ENCODE measurements at regions not wholly inside any gene's neighbourhood (a gene's known extent, or its start where the extent isn't known, plus 50 kb on each side); places are given as distances from the start of the nearest gene placed in this dataset.
"Not testable (repeated sequence)": the region's sequence is repeated elsewhere in the genome, so short reads cannot be mapped to it uniquely, and the experiment has no call there.

DNA sequence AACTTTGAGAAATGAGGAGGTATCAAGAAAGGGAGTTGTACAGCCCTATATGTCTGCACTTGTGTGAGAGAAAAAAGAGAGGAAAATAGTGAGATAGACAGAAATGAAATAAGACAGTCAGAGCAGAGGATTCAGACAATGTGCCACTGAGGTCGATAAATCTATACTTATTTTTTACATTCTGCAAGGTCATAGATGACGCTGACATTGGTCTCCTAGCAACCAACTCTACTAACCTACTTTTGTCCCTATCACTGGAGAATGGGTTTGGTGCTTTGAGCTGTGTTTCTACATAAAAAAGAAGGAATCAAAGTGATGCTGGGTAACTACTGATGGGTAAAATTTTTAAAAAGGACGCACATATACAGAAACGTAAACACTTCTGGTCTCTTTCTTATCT lies 573.3 kb upstream of the RORB start:
- Mint-ChIP-seq H3K9me3 (no peaks in the 10 kb centered on the region), H3K4me3 (no peak overlapping the region), H3K27me3 (ENCODE audit: low read depth) (no peaks in the 10 kb centered on the region), H3K27ac (no peak overlapping the region), H3K4me1 (ENCODE audit: low read depth) (no peaks in the 10 kb centered on the region), H3K36me3 (ENCODE audit: low read depth) (no peaks in the 10 kb centered on the region)

DNA sequence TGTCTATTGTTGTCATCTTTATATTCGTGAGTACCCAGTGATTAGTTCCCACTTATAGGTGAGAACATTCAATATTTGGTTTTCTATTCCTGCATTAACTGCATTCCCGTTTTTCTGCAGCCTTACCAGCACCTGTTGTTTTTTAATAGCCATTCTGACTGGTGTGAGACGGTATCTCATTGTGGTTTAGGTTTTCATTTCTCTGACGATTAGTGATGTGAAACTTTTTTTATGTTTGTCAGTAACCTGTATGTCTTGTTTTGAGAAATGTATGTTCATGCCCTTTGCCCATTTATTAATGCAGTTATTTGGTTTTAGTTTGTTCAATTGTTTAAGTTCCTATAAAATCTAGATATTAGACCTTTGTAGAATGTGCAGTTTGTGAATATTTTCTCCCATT lies 546.0 kb upstream of the RORB start:
- Mint-ChIP-seq H3K9me3 (no peaks in the 10 kb centered on the region), H3K27me3 (ENCODE audit: low read depth) (no peaks in the 10 kb centered on the region), H3K4me1 (ENCODE audit: low read depth) (no peaks in the 10 kb centered on the region), H3K27ac (no peak overlapping the region), H3K4me3 (no peak overlapping the region), H3K36me3 (ENCODE audit: low read depth) (no peaks in the 10 kb centered on the region)

DNA sequence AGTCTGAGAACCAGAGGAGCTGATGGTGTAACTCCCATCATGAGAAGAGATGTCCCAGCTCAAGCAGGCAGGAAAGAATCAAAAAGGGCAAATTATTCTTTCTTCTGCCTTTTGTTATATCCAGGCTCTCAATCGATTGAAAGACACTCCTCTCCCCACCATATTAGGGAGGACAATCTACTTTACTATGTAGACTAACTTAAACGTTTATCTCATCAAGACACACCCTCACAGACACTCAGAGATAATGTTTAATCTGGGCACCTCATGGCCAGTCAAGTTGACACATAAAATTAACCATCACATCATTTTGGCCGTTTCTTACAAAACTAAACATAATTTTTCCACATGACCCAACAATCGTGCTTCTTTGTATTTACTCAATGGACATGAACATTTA lies 534.3 kb upstream of the RORB start:
- Mint-ChIP-seq H3K9me3 (no peaks in the 10 kb centered on the region), H3K36me3 (ENCODE audit: low read depth) (no peaks in the 10 kb centered on the region), H3K27ac (no peak overlapping the region), H3K4me1 (ENCODE audit: low read depth) (no peaks in the 10 kb centered on the region), H3K27me3 (ENCODE audit: low read depth) (no peaks in the 10 kb centered on the region), H3K4me3 (no peak overlapping the region)

DNA sequence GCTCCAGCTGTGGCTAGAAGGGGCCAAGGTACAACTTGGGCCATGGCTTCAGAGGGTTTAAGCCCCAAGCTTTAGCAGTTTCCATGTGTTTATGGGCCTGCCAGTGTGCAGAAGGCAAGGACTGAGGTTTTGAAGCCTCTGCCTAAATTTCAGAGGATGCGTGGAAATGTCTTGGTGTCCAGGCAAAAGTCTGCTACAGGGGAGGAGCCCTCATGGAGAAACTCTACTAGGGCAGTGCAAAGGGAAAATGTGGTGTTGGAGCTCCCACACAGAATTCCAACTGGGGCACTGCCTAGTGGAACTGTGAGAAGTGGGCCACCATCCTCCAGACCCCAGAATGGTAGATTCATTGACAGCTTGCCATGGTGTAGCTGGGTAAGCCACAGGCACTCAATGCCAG lies 527.2 kb upstream of the RORB start:
- no peaks in the 10 kb centered on the region for H3K27me3 Mint-ChIP-seq (ENCODE audit: low read depth)
- no peaks in the 10 kb centered on the region for H3K4me1 Mint-ChIP-seq (ENCODE audit: low read depth)
- H3K27ac Mint-ChIP-seq, result no peak overlapping the region
- H3K4me3 Mint-ChIP-seq, result no peak overlapping the region
- H3K9me3 Mint-ChIP-seq, result peaks cover 7% of the 10 kb centered on the region
- no peaks in the 10 kb centered on the region for H3K36me3 Mint-ChIP-seq (ENCODE audit: low read depth)

DNA sequence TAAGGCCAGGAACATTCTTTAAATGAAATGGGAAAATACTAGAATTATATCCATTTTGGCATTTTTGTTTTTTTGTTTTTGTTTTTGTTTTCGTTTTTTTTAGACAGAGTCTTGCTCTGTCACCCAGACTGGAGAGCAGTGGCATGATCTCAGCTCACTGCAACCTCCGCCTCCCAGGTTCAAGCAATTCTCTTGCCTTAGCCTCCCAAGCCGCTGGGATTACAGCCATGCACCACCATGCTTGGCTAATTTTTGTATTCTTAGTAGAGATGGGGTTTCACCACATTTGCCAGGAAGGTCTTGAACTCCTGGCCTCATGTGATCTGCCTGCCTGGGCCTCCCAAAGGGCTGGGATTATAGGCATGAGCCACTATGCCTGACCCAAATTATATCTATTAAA lies 520.7 kb upstream of the RORB start:
- H3K27ac Mint-ChIP-seq; H3K4me3 Mint-ChIP-seq; H3K4me1 Mint-ChIP-seq (ENCODE audit: low read depth); H3K27me3 Mint-ChIP-seq (ENCODE audit: low read depth); H3K36me3 Mint-ChIP-seq (ENCODE audit: low read depth); H3K9me3 Mint-ChIP-seq: not testable (repeated sequence)

DNA sequence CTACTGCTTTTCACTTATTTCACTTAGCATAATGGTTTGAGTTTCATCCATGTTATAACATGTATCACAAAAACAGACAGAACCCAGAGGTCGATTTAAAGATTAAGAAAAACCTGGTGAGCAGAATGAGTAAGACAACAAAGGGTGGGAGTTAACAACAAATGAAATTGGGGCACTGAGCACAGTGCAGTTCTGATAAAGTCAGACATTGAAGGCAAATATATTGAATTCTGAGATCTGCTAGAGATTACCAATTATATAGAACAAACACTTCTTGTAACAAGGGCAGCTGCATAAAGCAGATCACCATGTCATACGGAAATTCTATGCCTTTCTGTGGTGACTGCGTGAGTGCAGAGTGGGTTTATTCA lies 517.3 kb upstream of the RORB start:
- Mint-ChIP-seq H3K4me3 (no peak overlapping the region), H3K27me3 (ENCODE audit: low read depth) (no peaks in the 10 kb centered on the region), H3K4me1 (ENCODE audit: low read depth) (no peaks in the 10 kb centered on the region), H3K36me3 (ENCODE audit: low read depth) (no peaks in the 10 kb centered on the region), H3K9me3 (no peaks in the 10 kb centered on the region), H3K27ac (no peak overlapping the region)

DNA sequence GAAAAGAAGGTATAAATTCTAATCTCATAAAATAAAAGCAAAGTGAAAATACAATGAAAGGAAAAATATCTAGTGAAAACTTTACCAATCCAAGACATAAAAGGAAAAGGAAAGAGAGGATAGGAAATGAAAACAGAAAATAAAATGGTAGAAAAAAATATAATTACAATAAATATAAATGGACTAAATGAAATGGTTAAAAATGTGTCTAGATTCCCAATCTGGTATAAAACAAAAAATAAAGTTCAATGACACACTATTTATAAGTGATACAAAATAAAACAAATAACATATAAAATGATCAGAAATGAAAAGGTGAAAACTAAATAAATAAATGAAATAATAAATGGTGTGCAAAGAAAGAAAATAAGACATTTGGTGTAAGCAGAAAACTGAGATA lies 516.4 kb upstream of the RORB start:
- Mint-ChIP-seq H3K27me3 (ENCODE audit: low read depth) (no peaks in the 10 kb centered on the region), H3K27ac (no peak overlapping the region), H3K4me1 (ENCODE audit: low read depth) (no peaks in the 10 kb centered on the region), H3K4me3 (no peak overlapping the region), H3K9me3 (peaks cover 7% of the 10 kb centered on the region), H3K36me3 (ENCODE audit: low read depth) (no peaks in the 10 kb centered on the region)

DNA sequence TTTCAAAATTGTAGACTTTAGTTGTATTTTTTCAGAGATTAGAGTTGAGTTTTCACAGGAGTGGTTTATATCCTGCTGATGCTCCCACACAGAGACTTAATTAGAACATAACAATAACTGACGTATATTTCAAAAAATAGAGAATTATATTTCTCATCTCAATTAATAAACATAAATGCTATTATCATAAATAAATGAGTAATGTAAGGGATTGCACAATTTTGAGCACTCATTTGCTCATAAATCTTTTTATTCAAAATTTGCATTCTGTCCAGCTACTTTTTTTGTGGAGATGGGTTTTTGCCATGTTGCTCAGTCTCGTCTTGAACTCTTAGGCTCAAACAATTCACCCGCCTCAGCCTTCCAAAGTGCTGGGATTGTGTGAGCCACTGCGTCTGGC lies 515.7 kb upstream of the RORB start:
- Mint-ChIP-seq H3K27ac (no peak overlapping the region), H3K9me3 (peaks cover 14% of the 10 kb centered on the region), H3K36me3 (ENCODE audit: low read depth) (no peaks in the 10 kb centered on the region), H3K4me3 (no peak overlapping the region), H3K4me1 (ENCODE audit: low read depth) (no peaks in the 10 kb centered on the region), H3K27me3 (ENCODE audit: low read depth) (no peaks in the 10 kb centered on the region)

DNA sequence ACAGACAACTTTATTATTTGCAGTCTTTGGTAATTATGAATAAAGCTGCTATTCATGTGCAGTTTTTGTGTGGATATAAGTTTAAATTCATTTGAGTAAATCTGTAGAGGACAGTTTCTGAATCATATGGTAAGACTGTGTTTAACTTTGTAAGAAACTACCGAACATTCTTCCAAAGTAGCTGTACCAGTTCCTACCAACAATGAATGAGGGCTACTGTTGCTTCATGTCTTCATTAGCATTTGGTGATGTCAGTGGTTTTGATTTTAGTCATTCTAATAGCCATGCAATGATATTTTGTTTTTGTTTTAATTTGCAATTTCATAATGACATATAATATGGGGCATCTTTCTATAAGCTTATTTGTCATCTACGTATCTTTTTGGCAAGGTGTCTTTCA lies 501.3 kb upstream of the RORB start:
- Mint-ChIP-seq H3K4me1 (ENCODE audit: low read depth) (no peaks in the 10 kb centered on the region), H3K4me3 (no peak overlapping the region), H3K36me3 (ENCODE audit: low read depth) (no peaks in the 10 kb centered on the region), H3K27me3 (ENCODE audit: low read depth) (no peaks in the 10 kb centered on the region), H3K27ac (no peak overlapping the region), H3K9me3 (peaks cover 8% of the 10 kb centered on the region)

DNA sequence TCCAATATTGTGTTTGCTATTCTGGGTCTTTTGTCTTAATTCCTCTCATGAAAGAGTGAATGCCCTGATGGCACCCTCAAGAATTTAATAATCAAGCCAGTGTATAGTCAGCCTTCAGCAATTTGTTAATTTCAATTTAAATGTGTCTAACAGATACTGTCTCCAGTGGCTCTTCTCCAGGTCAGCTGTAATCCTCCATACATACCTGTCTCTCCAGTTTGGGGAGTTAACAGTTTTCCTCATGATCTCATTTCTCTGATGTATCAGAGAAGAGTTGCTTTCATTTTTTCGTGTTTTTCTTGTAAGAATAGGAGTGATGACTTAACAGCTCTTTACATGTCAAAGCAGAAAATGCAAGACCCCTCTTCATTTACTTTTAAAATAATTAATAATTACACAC lies 500.3 kb upstream of the RORB start:
- peaks cover 8% of the 10 kb centered on the region for H3K9me3 Mint-ChIP-seq
- H3K4me3 Mint-ChIP-seq, result no peak overlapping the region
- H3K36me3 Mint-ChIP-seq (ENCODE audit: low read depth), result no peaks in the 10 kb centered on the region
- no peak overlapping the region for H3K27ac Mint-ChIP-seq
- no peaks in the 10 kb centered on the region for H3K4me1 Mint-ChIP-seq (ENCODE audit: low read depth)
- no peaks in the 10 kb centered on the region for H3K27me3 Mint-ChIP-seq (ENCODE audit: low read depth)

DNA sequence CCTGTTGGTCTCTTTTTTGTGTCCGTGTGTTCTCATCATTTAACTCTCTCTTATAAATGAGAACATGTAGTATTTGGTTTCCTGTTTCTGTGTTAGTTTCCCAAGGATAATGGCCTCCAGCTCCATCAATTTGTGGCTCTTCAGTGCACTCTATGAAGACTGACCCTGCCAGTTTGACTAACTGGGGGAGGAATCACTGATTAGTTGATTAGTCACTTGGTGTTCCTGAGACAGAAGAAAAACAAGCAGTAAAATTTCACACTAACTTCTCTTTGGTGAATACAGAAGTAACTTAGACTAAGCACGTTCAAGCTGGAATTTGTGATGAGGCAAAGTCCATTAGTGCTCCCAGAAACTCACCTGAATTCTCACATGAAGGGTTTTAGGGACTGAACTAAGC lies 495.8 kb upstream of the RORB start:
- Mint-ChIP-seq H3K27me3 (ENCODE audit: low read depth) (no peaks in the 10 kb centered on the region), H3K27ac (no peak overlapping the region), H3K36me3 (ENCODE audit: low read depth) (no peaks in the 10 kb centered on the region), H3K4me1 (ENCODE audit: low read depth) (no peaks in the 10 kb centered on the region), H3K9me3 (peaks cover 5% of the 10 kb centered on the region), H3K4me3 (no peak overlapping the region)

DNA sequence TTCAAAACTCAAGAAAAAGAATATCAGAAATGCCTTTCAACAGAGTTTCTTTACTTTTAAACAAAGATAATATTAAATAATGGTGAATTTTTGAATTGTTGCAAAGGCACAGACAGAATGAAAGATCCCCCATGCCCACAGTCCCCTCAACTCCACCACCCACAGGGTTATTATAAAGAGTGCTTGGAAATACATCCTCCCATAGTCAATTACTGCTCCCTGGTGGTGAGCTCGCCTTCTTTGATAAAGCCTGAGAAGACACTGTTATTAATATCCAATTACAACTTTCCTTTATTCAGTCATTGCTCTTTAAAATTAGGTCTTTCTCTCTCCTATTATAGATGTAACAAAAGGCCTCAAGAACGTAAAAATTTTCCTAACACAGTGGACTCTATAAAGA lies 490.2 kb upstream of the RORB start:
- H3K9me3 Mint-ChIP-seq, result no peaks in the 10 kb centered on the region
- no peak overlapping the region for H3K27ac Mint-ChIP-seq
- no peak overlapping the region for H3K4me3 Mint-ChIP-seq
- no peaks in the 10 kb centered on the region for H3K36me3 Mint-ChIP-seq (ENCODE audit: low read depth)
- no peaks in the 10 kb centered on the region for H3K27me3 Mint-ChIP-seq (ENCODE audit: low read depth)
- H3K4me1 Mint-ChIP-seq (ENCODE audit: low read depth), result no peaks in the 10 kb centered on the region

DNA sequence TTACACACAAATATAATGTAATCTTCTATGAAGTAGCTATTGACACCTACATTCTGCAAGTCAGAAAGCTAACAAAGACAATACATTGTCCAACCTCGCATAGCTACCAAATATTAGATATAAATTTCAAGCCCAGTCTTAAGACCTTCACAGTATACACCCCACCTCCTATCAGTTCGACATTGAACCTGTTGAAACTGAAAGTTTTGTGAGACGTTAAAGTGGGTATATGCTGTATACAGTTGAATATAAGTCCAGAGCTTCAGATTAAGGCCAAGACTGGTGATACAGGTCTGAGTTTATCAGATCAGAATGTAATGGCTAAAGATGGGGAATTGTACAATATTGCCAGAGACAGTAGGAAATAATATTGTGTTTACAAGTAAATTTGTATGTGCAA lies 489.3 kb upstream of the RORB start:
- Mint-ChIP-seq H3K9me3 (no peaks in the 10 kb centered on the region), H3K4me3 (no peak overlapping the region), H3K27me3 (ENCODE audit: low read depth) (no peaks in the 10 kb centered on the region), H3K36me3 (ENCODE audit: low read depth) (no peaks in the 10 kb centered on the region), H3K4me1 (ENCODE audit: low read depth) (no peaks in the 10 kb centered on the region), H3K27ac (no peak overlapping the region)

DNA sequence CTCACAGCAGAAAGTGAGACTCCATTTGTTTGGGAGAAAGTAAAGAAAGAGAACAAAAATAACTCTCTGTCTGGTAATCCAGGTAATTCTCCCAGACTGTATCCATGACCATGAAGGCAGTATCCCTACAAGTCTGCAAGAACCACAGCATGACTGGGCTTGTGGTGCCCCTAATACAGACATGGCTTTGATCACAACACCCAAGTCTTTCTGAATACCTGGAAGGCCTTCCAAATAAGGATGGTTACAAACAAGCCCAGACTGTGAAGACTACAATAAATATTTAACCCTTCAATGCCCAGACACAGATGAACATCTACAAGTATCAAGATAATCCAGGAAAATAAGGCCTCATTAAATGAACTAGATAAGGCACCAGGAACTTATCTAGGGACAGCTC lies 481.1 kb upstream of the RORB start:
- H3K36me3 Mint-ChIP-seq (ENCODE audit: low read depth), result no peaks in the 10 kb centered on the region
- no peak overlapping the region for H3K27ac Mint-ChIP-seq
- no peaks in the 10 kb centered on the region for H3K4me1 Mint-ChIP-seq (ENCODE audit: low read depth)
- no peak overlapping the region for H3K4me3 Mint-ChIP-seq
- H3K27me3 Mint-ChIP-seq (ENCODE audit: low read depth), result no peaks in the 10 kb centered on the region
- no peaks in the 10 kb centered on the region for H3K9me3 Mint-ChIP-seq

DNA sequence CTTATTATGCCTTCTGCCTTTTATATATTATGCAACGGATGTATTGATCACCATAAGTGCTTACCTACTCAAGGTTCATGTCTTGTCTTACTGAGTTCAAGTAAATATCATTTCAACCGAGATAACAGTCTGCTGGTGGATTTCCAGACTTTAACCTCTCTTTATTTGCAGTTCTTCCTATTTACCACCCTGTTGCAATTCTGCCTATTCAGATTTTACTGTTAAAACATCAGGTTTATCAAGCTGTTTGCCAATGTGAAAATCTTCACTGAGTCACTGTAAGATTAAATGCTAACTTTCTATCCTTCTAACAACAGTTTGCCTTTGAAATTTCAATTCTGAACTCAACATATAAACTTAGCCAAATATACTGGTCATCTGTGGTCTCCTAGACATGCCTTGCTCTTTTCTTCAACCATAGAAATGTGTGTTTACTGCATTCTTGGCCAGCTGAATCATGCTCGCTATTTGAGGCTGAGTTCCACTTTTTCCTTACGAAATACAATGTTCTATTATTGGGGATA lies 471.7 kb upstream of the RORB start:
- no peaks in the 10 kb centered on the region for H3K36me3 Mint-ChIP-seq (ENCODE audit: low read depth)
- no peak overlapping the region for H3K27ac Mint-ChIP-seq
- H3K27me3 Mint-ChIP-seq (ENCODE audit: low read depth), result no peaks in the 10 kb centered on the region
- no peak overlapping the region for H3K4me3 Mint-ChIP-seq
- H3K9me3 Mint-ChIP-seq, result no peaks in the 10 kb centered on the region
- H3K4me1 Mint-ChIP-seq (ENCODE audit: low read depth), result no peaks in the 10 kb centered on the region

DNA sequence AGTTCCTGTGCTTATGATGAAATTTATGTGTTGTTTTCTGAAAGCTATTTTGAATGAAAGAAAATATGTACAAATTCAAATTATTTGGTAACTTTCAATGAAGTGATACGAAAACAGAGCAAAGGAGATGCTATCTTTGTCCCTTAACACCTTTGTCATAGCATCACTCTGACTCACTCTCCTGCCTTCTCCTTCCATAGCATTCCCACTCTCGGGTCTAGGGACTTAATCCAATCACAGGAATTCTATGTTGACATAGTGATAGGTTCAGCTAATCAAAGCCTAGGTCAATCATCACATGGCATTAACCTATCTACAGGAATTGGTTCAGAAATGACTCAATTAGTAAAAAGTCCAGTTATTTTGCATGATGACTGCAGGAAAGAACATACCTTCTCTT lies 464.7 kb upstream of the RORB start:
- no peaks in the 10 kb centered on the region for H3K4me1 Mint-ChIP-seq (ENCODE audit: low read depth)
- no peaks in the 10 kb centered on the region for H3K27me3 Mint-ChIP-seq (ENCODE audit: low read depth)
- H3K4me3 Mint-ChIP-seq, result no peak overlapping the region
- no peak overlapping the region for H3K27ac Mint-ChIP-seq
- no peaks in the 10 kb centered on the region for H3K36me3 Mint-ChIP-seq (ENCODE audit: low read depth)
- no peaks in the 10 kb centered on the region for H3K9me3 Mint-ChIP-seq

Data from T-helper 1 cell treated with Interleukin-12 subunit alpha and Interleukin-12 subunit beta and Interleukin-4 antibody, amounts not matched to agents 30 μg/mL and 1 μg/mL, for 36 hours (primary cell).